ENCODE measurements at regions not wholly inside any gene's neighbourhood (a gene's known extent, or its start where the extent isn't known, plus 50 kb on each side); places are given as distances from the start of the nearest gene placed in this dataset.

DNA sequence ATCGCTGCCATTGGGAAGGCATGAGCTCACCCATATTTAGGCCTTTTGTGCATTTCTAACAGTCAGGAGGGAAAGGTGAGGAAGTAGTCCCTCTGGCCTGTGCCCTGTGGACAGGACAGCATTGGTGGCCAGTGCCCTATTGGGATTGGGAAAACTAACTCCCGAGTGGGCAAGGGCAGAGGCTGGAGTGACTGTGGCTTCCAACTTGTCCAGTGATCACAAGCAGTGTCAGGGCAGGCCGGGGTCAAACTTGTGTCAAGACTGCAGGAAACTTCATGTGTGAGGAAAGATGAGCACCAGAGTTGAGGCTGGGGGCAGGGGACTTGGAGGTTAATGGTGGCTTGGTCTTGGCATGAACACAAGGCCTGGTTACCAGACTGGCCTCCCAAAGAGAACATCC is 286.2 kb upstream of the FAM47C start:
- TF ChIP-seq, protein P1, sequence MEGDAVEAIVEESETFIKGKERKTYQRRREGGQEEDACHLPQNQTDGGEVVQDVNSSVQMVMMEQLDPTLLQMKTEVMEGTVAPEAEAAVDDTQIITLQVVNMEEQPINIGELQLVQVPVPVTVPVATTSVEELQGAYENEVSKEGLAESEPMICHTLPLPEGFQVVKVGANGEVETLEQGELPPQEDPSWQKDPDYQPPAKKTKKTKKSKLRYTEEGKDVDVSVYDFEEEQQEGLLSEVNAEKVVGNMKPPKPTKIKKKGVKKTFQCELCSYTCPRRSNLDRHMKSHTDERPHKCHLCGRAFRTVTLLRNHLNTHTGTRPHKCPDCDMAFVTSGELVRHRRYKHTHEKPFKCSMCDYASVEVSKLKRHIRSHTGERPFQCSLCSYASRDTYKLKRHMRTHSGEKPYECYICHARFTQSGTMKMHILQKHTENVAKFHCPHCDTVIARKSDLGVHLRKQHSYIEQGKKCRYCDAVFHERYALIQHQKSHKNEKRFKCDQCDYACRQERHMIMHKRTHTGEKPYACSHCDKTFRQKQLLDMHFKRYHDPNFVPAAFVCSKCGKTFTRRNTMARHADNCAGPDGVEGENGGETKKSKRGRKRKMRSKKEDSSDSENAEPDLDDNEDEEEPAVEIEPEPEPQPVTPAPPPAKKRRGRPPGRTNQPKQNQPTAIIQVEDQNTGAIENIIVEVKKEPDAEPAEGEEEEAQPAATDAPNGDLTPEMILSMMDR (IDR thresholded peaks at IDR 0.05), result no peak
- no peak for TF ChIP-seq POLR2A (IDR thresholded peaks at IDR 0.05)

Measured in body of pancreas (tissue), 4 donors.